K562 (cell line): ENCODE measurements at regions not wholly inside any gene's neighbourhood (a gene's known extent, or its start where the extent isn't known, plus 50 kb on each side); places are given as distances from the start of the nearest gene placed in this dataset.

Source experiments
- ATAC-seq: fragments of 200-7000 bp; cut with Tn5 transposase; 3 replicates; pipeline ENCODE4 v1.9.1; 2020; ENCODE audit warnings: moderate library complexity
- BruUV-seq: library from RNA; stranded (reverse); fragments of 400-500 nt; replicated peaks from 2 replicates; lab custom pipeline; 2021; lab: Mats Ljungman, UMichigan
- CTCF ChIA-PET: fragments of 300-600 bp; formaldehyde crosslinking; extraction: SDS; loops from one replicate; lab custom pipeline; 2021; ENCODE audit warnings: low intra/inter-chr PET ratio; lab: Yijun Ruan, JAX
- POLR2A ChIA-PET: fragments of 300-600, 350-650 bp; sonication (Branson Sonifier 250); formaldehyde crosslinking; extraction: SDS; loops from one replicate; lab custom pipeline; 2021; ENCODE audit warnings: antibody characterized with exemption, inconsistent platforms; lab: Yijun Ruan, JAX
- DNase-seq, 4 experiments: peaks; one replicate each; pipeline versions ENCODE4 v3.0.0 to v3.0.0-alpha.2; 2011 to 2018; ENCODE audit warnings: low spot score in 3 of 4, mixed read lengths in 3 of 4; ENCODE audit errors: extremely low read depth in 1 of 4
- FAIRE-seq: peaks from 2 replicates; lab custom pipeline; 2011; peaks lifted over from hg19 to GRCh38; lab: Jason Lieb, UNC
- H2AFZ ChIP-seq: 2 replicates; pipeline ENCODE4 v1.6.0; 2011; ENCODE audit warnings: low read depth, low read length, control low read depth, inconsistent platforms
- H3K27ac ChIP-seq: fragments of 200-600 bp; 3 replicates; pipeline ENCODE4 v1.8.0; 2011; ENCODE audit warnings: low read depth, mild to moderate bottlenecking, control low read depth, inconsistent platforms, low read length, moderate library complexity, mixed read lengths; ENCODE audit errors: extremely low read depth
- H3K27me3 ChIP-seq, 2 experiments: fragments of 300-600 bp in 1 of 2; 2 replicates in 1 of 2; 3 replicates in 1 of 2; pipeline versions ENCODE4 v1.6.0 to v1.8.0; 2011; ENCODE audit warnings: inconsistent platforms in 2 of 2, low read length in 2 of 2, mild to moderate bottlenecking in 1 of 2, mixed read lengths in 1 of 2, moderate library complexity in 1 of 2; ENCODE audit not compliant: control insufficient read depth in 2 of 2, insufficient read depth in 2 of 2
- H3K36me3 ChIP-seq: fragments of 300-600 bp; 3 replicates; pipeline ENCODE4 v1.8.0; 2011; ENCODE audit warnings: mild to moderate bottlenecking, low read length, inconsistent platforms; ENCODE audit not compliant: control insufficient read depth, insufficient read depth
- H3K4me1 ChIP-seq, 2 experiments: fragments of 200-600 bp in 1 of 2; replicated peaks in 1 of 2; 2 replicates in 1 of 2; 3 replicates in 1 of 2; pipeline versions ENCODE4 v1.5.1 to v1.8.0; 2011; ENCODE audit warnings: inconsistent platforms in 2 of 2, low read length in 2 of 2, mild to moderate bottlenecking in 1 of 2, mixed read lengths in 1 of 2, moderate library complexity in 1 of 2; ENCODE audit not compliant: control insufficient read depth in 2 of 2, insufficient read depth in 2 of 2
- H3K4me2 ChIP-seq: 2 replicates; pipeline ENCODE4 v1.6.1; 2011; ENCODE audit warnings: low read length, control low read depth, inconsistent platforms, mixed read lengths; ENCODE audit not compliant: insufficient read depth
- H3K4me3 ChIP-seq: fragments of 200-600 bp; sonication (generic), shearing (Covaris generic); 2 replicates; pipeline ENCODE4 v1.5.1; 2016; ENCODE audit warnings: control low read depth, inconsistent platforms
- H3K79me2 ChIP-seq: fragments of 200-600 bp; 3 replicates; pipeline ENCODE4 v1.8.0; 2011; ENCODE audit warnings: low read length, inconsistent platforms; ENCODE audit not compliant: control insufficient read depth, insufficient read depth
- H3K9ac ChIP-seq, 2 experiments: 2 replicates each; pipeline versions ENCODE4 v1.6.0 to v1.6.1; 2011; ENCODE audit warnings: low read depth in 2 of 2, low read length in 2 of 2, control low read depth in 1 of 2, inconsistent platforms in 1 of 2, mild to moderate bottlenecking in 1 of 2, mixed read lengths in 1 of 2; ENCODE audit not compliant: insufficient read depth in 1 of 2
- H3K9me1 ChIP-seq: one replicate; pipeline ENCODE4 v1.6.0; 2011; ENCODE audit warnings: inconsistent platforms, mild to moderate bottlenecking, low read length, moderate library complexity; ENCODE audit not compliant: control insufficient read depth, insufficient read depth
- H3K9me3 ChIP-seq: replicated peaks from 2 replicates; pipeline ENCODE4 v1.5.1; 2011; ENCODE audit warnings: low read depth, low read length, inconsistent platforms; ENCODE audit not compliant: control insufficient read depth, insufficient read depth
- H4K20me1 ChIP-seq: replicated peaks from 2 replicates; pipeline ENCODE4 v1.6.1; 2011; ENCODE audit warnings: low read length, inconsistent platforms, mixed read lengths; ENCODE audit not compliant: control insufficient read depth, insufficient read depth
- CBFB ChIP-seq: sonication (generic); formaldehyde crosslinking; IDR thresholded peaks from 2 replicates; pipeline ENCODE4 v1.4.0; 2020; ENCODE audit warnings: mild to moderate bottlenecking, missing genetic modification reagents
- JUNB ChIP-seq: fragments of 450-650 bp; formaldehyde crosslinking; conservative IDR thresholded peaks from 2 replicates; pipeline ENCODE4 v1.4.0; 2020; ENCODE audit warnings: mild to moderate bottlenecking
- MTA2 ChIP-seq: fragments of 450-650 bp; IDR thresholded peaks from 2 replicates; pipeline ENCODE4 v1.6.1; 2016; ENCODE audit warnings: low read depth
- NELFE ChIP-seq: IDR thresholded peaks from 2 replicates; pipeline ENCODE4 v1.6.1; 2011; ENCODE audit warnings: mild to moderate bottlenecking; ENCODE audit not compliant: insufficient read depth, insufficient read length
- PCBP1 ChIP-seq: fragments of 200-400 bp; formaldehyde crosslinking; IDR thresholded peaks from 2 replicates; pipeline ENCODE4 v1.6.1; 2018; ENCODE audit warnings: mild to moderate bottlenecking, low read depth, low read length; ENCODE audit not compliant: poor library complexity, severe bottlenecking
- POLR3A ChIP-seq: IDR thresholded peaks from 2 replicates; pipeline ENCODE4 v1.6.1; 2011; ENCODE audit warnings: borderline replicate concordance, mild to moderate bottlenecking, moderate library complexity; ENCODE audit not compliant: insufficient read length, insufficient read depth; ENCODE audit errors: extremely low read depth
- PRPF4 ChIP-seq: fragments of 200-400 bp; formaldehyde crosslinking; IDR thresholded peaks from one replicate; pipeline ENCODE4 v1.6.1; 2017; ENCODE audit warnings: low read length, low read depth, mild to moderate bottlenecking; ENCODE audit not compliant: insufficient read depth, poor library complexity, severe bottlenecking
- RAD21 ChIP-seq, 2 experiments: fragments of 250-450 bp in 1 of 2; fragments of 450-650 bp in 1 of 2; sonication (Bioruptor Pico) in 1 of 2; formaldehyde crosslinking in 1 of 2; IDR thresholded peaks in 1 of 2; conservative IDR thresholded peaks in 1 of 2; 2 replicates each; pipeline versions ENCODE4 v1.4.0 to v1.8.0; 2020 to 2022; ENCODE audit warnings: mild to moderate bottlenecking in 2 of 2, moderate library complexity in 1 of 2
- STAT5A ChIP-seq: IDR thresholded peaks from 2 replicates; pipeline ENCODE4 v1.6.1; 2012; ENCODE audit warnings: low read length, inconsistent platforms, borderline replicate concordance
- TCF7 ChIP-seq: sonication (generic); IDR thresholded peaks from 2 replicates; pipeline ENCODE4 v1.6.1; 2016; ENCODE audit warnings: antibody characterized with exemption, borderline replicate concordance
- ZNF217 ChIP-seq: sonication (generic); formaldehyde crosslinking; IDR thresholded peaks from 2 replicates; pipeline ENCODE4 v1.8.0; 2022; ENCODE audit warnings: mild to moderate bottlenecking, missing genetic modification reagents
- WGBS: fragments of 100-300 bp; shearing (Covaris generic); methylation state at CpG from one replicate; pipeline ENCODE4 v1.1.6; 2016; ENCODE audit warnings: low coverage, mixed read lengths; ENCODE audit not compliant: insufficient coverage; ENCODE audit errors: missing lambda C conversion rate; 5-methylcytosine and 5-hydroxymethylcytosine counted together
- in situ Hi-C: fragments of 300-500 bp; cut with MboI; formaldehyde crosslinking; loops from 4 replicates; pipeline ENCODE4 v1.15.0; 2018; ENCODE audit warnings: inconsistent platforms, mixed read lengths
- intact Hi-C: fragments of 100-400 bp; cut with micrococcal nuclease; formaldehyde crosslinking; loops from 2 replicates; pipeline ENCODE4 v1.14.2; 2022
- TF ChIP-seq, protein P1 (sequence below): fragments of 250-450 bp; sonication (Bioruptor Pico); IDR thresholded peaks from 2 replicates; pipeline ENCODE4 v1.8.0; 2021; ENCODE audit warnings: mild to moderate bottlenecking, moderate library complexity
- TF ChIP-seq, protein P2 (sequence below): sonication (generic); formaldehyde crosslinking; IDR thresholded peaks from 2 replicates; pipeline ENCODE4 v1.4.0; 2020; ENCODE audit warnings: mild to moderate bottlenecking, missing genetic modification reagents

DNA sequence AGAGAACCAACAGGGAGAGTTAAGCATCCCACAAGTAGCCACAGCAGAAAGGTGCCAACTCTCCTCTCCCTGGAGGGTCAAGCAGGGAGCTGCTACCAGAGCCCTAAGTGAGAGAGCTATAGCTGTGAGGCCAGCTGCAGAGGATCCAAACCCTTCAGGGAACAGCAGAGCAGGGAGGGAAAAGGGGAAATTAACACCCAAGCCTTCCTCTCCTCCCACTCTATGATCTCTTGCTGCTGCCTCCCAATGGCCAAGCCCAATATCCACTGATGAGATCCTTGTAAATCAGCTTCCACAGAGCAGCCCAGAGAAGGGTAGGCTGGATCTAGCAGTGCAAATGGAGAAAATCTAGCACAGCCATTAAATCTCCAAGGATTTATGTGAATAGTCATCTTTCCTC lies 68.2 kb upstream of the THBS1 start:
- TF ChIP-seq RAD21 (CRISPR knock-in tag; conservative IDR thresholded peaks at IDR 0.05 in 1 of 2, IDR thresholded peaks at IDR 0.05 in 1 of 2), result peak in 1 of 2 experiments; percentile 14; a peak in 1 of 4 replicates
- TF ChIP-seq, protein P1, sequence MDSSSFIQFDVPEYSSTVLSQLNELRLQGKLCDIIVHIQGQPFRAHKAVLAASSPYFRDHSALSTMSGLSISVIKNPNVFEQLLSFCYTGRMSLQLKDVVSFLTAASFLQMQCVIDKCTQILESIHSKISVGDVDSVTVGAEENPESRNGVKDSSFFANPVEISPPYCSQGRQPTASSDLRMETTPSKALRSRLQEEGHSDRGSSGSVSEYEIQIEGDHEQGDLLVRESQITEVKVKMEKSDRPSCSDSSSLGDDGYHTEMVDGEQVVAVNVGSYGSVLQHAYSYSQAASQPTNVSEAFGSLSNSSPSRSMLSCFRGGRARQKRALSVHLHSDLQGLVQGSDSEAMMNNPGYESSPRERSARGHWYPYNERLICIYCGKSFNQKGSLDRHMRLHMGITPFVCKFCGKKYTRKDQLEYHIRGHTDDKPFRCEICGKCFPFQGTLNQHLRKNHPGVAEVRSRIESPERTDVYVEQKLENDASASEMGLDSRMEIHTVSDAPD, result no peak
- TF ChIP-seq NELFE, result no peak
- TF ChIP-seq, all 486 proteins: peak for 1
- H3K4me3 ChIP-seq, result no peak overlapping the region
- in situ Hi-C loops (no loop called here), intact Hi-C loops (loop anchor here (5.0 to 10.0 kb wide), 2 partner anchors 58 to 65 kb away; no protein-coding TSS in a partner anchor)
- H3K27me3 ChIP-seq, result no peaks in the 10 kb centered on the region
- no peak overlapping the region for H3K9ac ChIP-seq
- no peaks in the 10 kb centered on the region for H3K79me2 ChIP-seq
- H2AFZ ChIP-seq, result no peak overlapping the region
- no peak overlapping the region for H3K4me2 ChIP-seq
- peaks cover 6% of the 10 kb centered on the region for H3K9me3 ChIP-seq
- ATAC-seq (no peak), FAIRE-seq (no peak), DNase-seq (no peak)
- POLR2A ChIA-PET, result interaction anchor here (0.6 to 0.8 kb wide), 3 partner anchors 12 to 24 kb away, joined by 3 read pairs; no protein-coding TSS in a partner anchor
- peaks cover 11 to 31% of the 10 kb centered on the region in 2 experiments; a peak in 4 of 5 replicates for H3K4me1 ChIP-seq
- H4K20me1 ChIP-seq, result no peaks in the 10 kb centered on the region
- no TSS peak for BruUV-seq
- H3K9me1 ChIP-seq, result no peaks in the 10 kb centered on the region
- no peak overlapping the region for H3K27ac ChIP-seq
- CTCF ChIA-PET, result no interaction called here
- H3K36me3 ChIP-seq, result no peaks in the 10 kb centered on the region

GRCh38 chr15:39513936-39514335 lies 66.9 kb upstream of the THBS1 start:
- Histone ChIP-seq H3K27ac (no peak overlapping the region), H3K36me3 (no peaks in the 10 kb centered on the region), H3K4me1 (peaks cover 11 to 36% of the 10 kb centered on the region in 2 experiments; a peak in 4 of 5 replicates), H3K9me3 (peaks cover 6% of the 10 kb centered on the region), H3K79me2 (no peaks in the 10 kb centered on the region), H3K9ac (no peak overlapping the region), H3K4me2 (no peak overlapping the region), H3K27me3 (no peaks in the 10 kb centered on the region), H3K9me1 (no peaks in the 10 kb centered on the region), H2AFZ (no peak overlapping the region), H3K4me3 (no peak overlapping the region), H4K20me1 (no peaks in the 10 kb centered on the region)
- WGBS, result 51% methylated on average over 3 of the region's 3 CpGs
- in situ Hi-C loops (no loop called here), intact Hi-C loops (loop anchor here (5.0 to 10.0 kb wide), 2 partner anchors 59 to 63 kb away; no protein-coding TSS in a partner anchor)
- no TSS peak for BruUV-seq
- DNase-seq (no peak), ATAC-seq (no peak), FAIRE-seq (no peak)
- ChIA-PET CTCF (no interaction called here), POLR2A (no interaction called here)
- TF ChIP-seq PRPF4 (no peak), JUNB (no peak), CBFB (CRISPR knock-in tag) (no peak), PCBP1 (no peak), MTA2 (no peak), ZNF217 (CRISPR knock-in tag) (no peak), POLR3A (no peak), STAT5A (no peak), TCF7 (no peak)
- TF ChIP-seq, protein P2, sequence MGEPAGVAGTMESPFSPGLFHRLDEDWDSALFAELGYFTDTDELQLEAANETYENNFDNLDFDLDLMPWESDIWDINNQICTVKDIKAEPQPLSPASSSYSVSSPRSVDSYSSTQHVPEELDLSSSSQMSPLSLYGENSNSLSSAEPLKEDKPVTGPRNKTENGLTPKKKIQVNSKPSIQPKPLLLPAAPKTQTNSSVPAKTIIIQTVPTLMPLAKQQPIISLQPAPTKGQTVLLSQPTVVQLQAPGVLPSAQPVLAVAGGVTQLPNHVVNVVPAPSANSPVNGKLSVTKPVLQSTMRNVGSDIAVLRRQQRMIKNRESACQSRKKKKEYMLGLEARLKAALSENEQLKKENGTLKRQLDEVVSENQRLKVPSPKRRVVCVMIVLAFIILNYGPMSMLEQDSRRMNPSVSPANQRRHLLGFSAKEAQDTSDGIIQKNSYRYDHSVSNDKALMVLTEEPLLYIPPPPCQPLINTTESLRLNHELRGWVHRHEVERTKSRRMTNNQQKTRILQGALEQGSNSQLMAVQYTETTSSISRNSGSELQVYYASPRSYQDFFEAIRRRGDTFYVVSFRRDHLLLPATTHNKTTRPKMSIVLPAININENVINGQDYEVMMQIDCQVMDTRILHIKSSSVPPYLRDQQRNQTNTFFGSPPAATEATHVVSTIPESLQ, result no peak
